IPS-15b (cell line): ENCODE measurements at regions not wholly inside any gene's neighbourhood (a gene's known extent, or its start where the extent isn't known, plus 50 kb on each side); places are given as distances from the start of the nearest gene placed in this dataset.
A peak's percentile ranks its signal among the peaks of the same experiment; 100 is the strongest.

Source experiments
- H3K27me3 ChIP-seq: one replicate; pipeline ENCODE4 v1.6.1; 2013; ENCODE audit warnings: low read length; ENCODE audit not compliant: control insufficient read depth, insufficient read depth
- H3K36me3 ChIP-seq: one replicate; pipeline ENCODE4 v1.6.1; 2013; ENCODE audit warnings: low read length; ENCODE audit not compliant: control insufficient read depth, insufficient read depth
- H3K4me1 ChIP-seq: one replicate; pipeline ENCODE4 v1.6.1; 2013; ENCODE audit warnings: mild to moderate bottlenecking, low read length; ENCODE audit not compliant: control insufficient read depth, insufficient read depth
- H3K4me3 ChIP-seq: one replicate; pipeline ENCODE4 v1.5.1; 2013; ENCODE audit warnings: low read depth, low read length
- H3K9ac ChIP-seq: one replicate; pipeline ENCODE4 v1.6.1; 2013; ENCODE audit warnings: low read depth, mild to moderate bottlenecking, low read length
- H3K9me3 ChIP-seq: one replicate; pipeline ENCODE4 v1.6.1; 2013; ENCODE audit warnings: mild to moderate bottlenecking, low read length; ENCODE audit not compliant: control insufficient read depth, insufficient read depth

DNA sequence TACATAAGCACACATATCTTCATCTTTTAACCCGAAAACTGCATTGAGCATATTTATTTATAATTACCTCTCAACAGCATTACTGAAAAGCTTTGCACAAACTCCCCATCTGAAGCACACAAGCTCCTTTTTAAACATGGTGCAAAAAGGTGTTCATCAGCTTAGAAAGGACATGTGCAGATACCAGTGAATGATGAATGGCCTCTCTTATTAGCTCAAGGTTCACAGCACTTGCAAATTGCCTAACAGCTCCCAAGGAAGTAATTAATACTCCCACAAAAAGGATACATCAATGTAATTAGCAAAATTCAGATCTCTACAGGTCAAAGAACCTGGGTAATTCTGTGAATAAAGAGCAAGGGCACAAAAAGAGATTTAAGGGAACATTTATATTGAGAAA is 422.0 kb downstream of the HINT1 start:
- H3K27me3 ChIP-seq = no peaks in the 10 kb centered on the region
- no peaks in the 10 kb centered on the region for H3K9me3 ChIP-seq
- no peak overlapping the region for H3K9ac ChIP-seq
- H3K4me3 ChIP-seq = no peak overlapping the region
- no peaks in the 10 kb centered on the region for H3K4me1 ChIP-seq
- H3K36me3 ChIP-seq = no peaks in the 10 kb centered on the region

DNA sequence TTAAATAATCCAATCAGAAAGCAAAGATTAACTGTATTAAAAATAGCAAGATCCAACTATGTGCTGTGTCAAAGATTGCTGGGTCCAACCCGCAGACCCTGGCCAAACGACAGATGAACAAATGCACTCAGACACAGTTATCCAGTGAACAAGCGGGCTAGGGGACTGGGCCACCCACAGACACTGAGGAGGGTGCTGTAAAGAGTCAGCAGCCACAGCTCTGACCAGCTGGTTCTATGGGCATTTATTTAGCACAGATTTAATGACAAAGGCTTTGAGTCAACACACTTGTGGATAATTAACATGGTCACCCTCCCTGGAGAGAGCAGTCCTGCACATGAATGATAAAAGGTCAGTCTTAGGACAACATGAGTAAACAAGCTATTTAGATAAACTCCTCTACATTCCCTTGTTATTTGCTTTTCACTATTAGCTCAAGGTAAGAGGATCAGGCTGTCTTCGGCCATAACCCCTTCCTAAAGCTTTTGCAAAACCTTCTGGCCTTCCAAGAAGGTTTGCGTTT is 424.9 kb downstream of the HINT1 start:
- Histone ChIP-seq H3K9ac (no peak overlapping the region), H3K36me3 (no peaks in the 10 kb centered on the region), H3K9me3 (no peaks in the 10 kb centered on the region), H3K4me3 (no peak overlapping the region), H3K27me3 (no peaks in the 10 kb centered on the region), H3K4me1 (no peaks in the 10 kb centered on the region)

DNA sequence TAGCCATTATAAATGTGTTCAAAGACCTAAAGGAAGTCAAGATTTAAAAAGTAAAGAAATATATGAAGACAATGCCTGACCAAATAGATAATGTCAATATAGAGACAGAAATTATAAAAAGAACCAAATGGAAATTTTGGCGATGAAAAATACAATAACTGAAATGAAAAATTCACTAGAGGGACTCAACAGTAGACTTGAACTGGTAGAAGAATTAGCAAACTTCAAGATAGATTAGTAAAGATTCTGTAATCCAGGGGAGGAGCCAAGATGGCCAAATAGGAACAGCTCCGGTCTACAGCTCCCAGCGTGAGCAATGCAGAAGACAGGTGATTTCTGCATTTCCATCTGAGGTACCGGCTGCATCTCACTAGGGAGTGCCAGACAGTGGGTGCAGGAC is 433.2 kb downstream of the HINT1 start:
- Histone ChIP-seq H3K4me1 (peaks cover 4% of the 10 kb centered on the region), H3K36me3 (no peaks in the 10 kb centered on the region), H3K27me3 (no peaks in the 10 kb centered on the region), H3K9me3 (no peaks in the 10 kb centered on the region), H3K9ac (no peak overlapping the region), H3K4me3 (peak overlapping the region; percentile 48)

DNA sequence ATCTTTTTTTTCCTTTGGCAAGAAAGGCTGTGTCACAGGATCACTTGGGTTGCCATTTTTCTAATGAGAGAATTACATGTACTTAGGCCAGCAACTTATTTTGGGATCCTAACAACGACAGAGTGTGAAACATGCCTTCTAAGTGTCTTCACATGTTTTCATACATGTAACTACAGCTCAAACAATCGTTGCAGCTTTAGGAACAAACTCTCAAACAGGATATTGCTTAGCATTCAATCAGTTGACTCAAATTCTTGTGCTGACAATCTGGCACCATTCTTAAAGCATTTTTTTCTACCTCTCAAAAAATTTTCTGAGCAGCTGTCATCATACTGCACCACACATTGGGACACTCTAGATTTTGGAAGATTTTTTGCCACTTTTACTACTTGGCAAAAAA is 435.5 kb downstream of the HINT1 start:
- H3K9ac ChIP-seq = no peak overlapping the region
- no peaks in the 10 kb centered on the region for H3K9me3 ChIP-seq
- H3K36me3 ChIP-seq = no peaks in the 10 kb centered on the region
- H3K27me3 ChIP-seq = no peaks in the 10 kb centered on the region
- peaks cover 4% of the 10 kb centered on the region for H3K4me1 ChIP-seq
- H3K4me3 ChIP-seq = no peak overlapping the region

DNA sequence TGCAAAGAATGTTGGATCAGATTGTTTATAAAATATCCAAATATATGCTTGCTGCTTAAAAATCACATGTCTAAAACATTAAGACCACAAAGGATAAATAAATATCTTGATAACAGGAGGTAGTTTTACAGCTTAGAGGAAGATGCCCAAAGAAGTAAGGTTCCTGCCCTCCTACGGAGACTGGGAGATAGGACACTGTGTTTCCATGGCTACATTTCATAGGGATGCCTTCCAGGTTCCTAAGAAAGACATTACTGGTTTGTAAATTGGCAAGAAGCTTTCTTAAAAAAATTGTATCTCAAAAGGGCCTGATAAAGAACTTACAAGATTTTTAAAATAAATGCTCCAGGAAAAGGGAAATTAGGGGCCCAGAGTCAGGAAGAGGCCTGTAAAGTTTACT is 437.2 kb downstream of the HINT1 start:
- no peak overlapping the region for H3K9ac ChIP-seq
- H3K36me3 ChIP-seq = no peaks in the 10 kb centered on the region
- H3K27me3 ChIP-seq = no peaks in the 10 kb centered on the region

DNA sequence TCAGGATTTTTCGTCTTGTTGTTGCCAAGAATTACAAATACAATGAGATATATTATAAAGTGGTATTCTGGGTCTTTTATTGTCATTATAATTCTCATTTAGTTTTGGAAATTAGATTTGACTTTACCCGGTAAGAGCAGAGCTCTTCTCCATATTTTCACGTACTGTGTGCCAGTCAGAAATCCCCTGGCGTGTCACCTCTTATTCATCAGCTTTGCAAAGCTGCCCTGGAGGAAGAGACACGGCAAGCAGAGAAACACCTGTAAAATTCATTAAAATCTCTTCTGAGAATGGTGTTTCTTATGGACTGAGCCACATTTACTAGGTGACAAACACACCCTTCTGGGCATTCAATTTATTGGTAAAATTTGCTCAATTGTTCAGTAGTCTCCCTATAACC is 440.4 kb downstream of the HINT1 start:
- H3K9me3 ChIP-seq = no peaks in the 10 kb centered on the region
- no peaks in the 10 kb centered on the region for H3K4me1 ChIP-seq

More for the DNA sequence above, 437.2 kb downstream of the HINT1 start:
- H3K9me3 ChIP-seq = no peaks in the 10 kb centered on the region
- peaks cover 4% of the 10 kb centered on the region for H3K4me1 ChIP-seq
- no peak overlapping the region for H3K4me3 ChIP-seq

DNA sequence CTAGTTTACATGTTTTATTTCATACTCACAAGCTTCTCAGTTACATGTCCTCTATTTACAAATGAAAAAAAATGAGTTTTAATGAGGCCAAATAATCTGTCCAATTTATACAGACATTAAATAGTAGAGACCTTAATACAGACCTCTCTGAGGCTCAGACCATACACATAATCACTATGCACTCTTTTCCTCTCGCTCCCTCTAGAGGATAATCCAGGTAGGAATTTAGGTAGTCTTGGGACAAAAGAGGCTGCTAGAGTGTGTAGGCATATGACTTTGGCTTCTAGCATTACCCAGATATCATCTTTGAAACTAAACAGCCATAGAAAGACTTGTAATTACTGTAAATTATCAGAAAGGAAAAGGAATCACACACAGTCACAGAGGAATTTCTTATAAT is 444.7 kb downstream of the HINT1 start:
- H3K9me3 ChIP-seq = no peaks in the 10 kb centered on the region
- no peaks in the 10 kb centered on the region for H3K36me3 ChIP-seq
- no peaks in the 10 kb centered on the region for H3K27me3 ChIP-seq
- H3K9ac ChIP-seq = no peak overlapping the region
- H3K4me3 ChIP-seq = no peak overlapping the region
- no peaks in the 10 kb centered on the region for H3K4me1 ChIP-seq

More for the DNA sequence above, 440.4 kb downstream of the HINT1 start:
- Histone ChIP-seq H3K9ac (no peak overlapping the region), H3K27me3 (no peaks in the 10 kb centered on the region), H3K36me3 (no peaks in the 10 kb centered on the region), H3K4me3 (no peak overlapping the region)

DNA sequence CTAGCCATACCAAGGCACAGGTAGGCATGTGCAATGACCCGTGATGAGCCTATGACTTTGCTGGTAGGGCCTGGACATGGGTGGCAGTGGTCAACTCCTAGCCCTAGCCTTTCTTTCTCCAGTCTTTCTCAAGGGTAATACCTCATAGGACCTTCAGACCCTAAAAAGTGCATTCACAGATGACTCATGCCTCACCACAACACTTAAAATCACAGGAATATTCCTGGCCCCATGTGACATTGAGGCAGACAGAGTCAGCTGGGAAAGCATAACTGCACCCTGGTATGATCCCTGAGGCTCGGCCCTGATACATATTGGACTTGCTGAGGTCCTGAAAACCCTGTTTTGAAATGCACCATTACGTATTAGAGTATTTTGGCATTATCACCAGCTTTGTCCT is 449.5 kb downstream of the HINT1 start:
- no peak overlapping the region for H3K9ac ChIP-seq
- H3K4me3 ChIP-seq = no peak overlapping the region
- H3K27me3 ChIP-seq = no peaks in the 10 kb centered on the region
- H3K9me3 ChIP-seq = no peaks in the 10 kb centered on the region
- H3K36me3 ChIP-seq = no peaks in the 10 kb centered on the region
- no peaks in the 10 kb centered on the region for H3K4me1 ChIP-seq

DNA sequence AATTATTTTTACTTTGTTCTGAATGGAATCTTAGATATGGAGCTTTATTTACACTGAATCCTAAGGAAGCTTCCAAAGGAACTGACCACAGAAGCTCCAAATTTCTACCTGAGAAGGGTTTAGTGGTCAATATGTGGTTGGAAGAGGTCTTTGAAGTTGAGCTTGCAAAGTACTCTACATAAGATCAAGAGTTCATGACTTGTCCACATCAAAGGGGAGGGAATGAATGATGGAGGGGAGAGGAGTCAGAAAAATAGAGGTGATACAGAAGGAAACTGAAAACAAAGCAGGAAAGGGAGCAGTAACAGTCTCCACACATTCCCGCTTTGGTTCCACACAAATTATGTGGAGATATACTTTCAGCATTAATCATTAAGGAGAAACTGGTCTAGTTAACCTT is 450.9 kb downstream of the HINT1 start:
- Histone ChIP-seq H3K9ac (no peak overlapping the region), H3K27me3 (no peaks in the 10 kb centered on the region), H3K36me3 (no peaks in the 10 kb centered on the region), H3K4me3 (no peak overlapping the region), H3K9me3 (no peaks in the 10 kb centered on the region), H3K4me1 (no peaks in the 10 kb centered on the region)

DNA sequence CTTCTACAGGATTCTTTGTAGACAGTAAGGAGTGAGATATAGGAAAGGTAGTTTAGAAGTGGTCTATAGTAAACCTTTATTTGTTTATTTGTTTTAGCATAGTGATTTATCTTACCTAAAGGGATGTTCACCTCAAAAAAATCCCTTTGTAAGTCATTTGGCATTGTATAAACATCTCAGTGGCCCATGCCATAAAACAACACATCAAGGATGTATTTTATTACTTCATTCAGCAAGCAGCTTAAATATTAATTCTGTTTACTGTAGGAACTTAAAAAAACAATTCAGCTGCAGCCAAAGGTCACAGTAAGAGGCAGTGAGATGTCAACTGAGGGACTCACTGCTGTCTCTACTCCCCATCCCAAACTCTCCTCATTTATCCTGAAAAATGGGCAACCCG is 452.7 kb downstream of the HINT1 start:
- no peak overlapping the region for H3K4me3 ChIP-seq
- no peak overlapping the region for H3K9ac ChIP-seq
- no peaks in the 10 kb centered on the region for H3K36me3 ChIP-seq
- no peaks in the 10 kb centered on the region for H3K4me1 ChIP-seq
- no peaks in the 10 kb centered on the region for H3K27me3 ChIP-seq
- no peaks in the 10 kb centered on the region for H3K9me3 ChIP-seq

DNA sequence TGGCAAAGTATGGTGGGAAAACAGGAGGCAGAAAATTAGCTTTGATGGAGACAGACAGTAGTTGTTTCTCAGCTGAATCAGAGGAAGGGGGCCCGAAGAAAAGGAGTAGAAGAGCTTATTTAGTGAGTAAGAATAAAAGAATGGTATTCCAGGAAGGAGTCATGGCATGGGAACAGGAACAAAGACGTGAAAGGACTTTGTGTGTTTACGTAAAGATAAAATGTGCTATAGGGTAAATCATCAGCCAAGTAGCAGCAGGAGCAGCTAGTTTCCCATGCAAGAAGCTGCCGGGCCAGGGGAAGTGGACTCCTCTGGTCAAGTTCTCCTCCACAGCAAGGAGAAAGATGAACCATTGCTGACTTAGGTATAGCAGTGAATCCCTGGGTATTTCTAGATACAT is 454.5 kb downstream of the HINT1 start:
- Histone ChIP-seq H3K36me3 (no peaks in the 10 kb centered on the region), H3K9ac (no peak overlapping the region), H3K27me3 (no peaks in the 10 kb centered on the region), H3K9me3 (no peaks in the 10 kb centered on the region), H3K4me1 (no peaks in the 10 kb centered on the region), H3K4me3 (no peak overlapping the region)

DNA sequence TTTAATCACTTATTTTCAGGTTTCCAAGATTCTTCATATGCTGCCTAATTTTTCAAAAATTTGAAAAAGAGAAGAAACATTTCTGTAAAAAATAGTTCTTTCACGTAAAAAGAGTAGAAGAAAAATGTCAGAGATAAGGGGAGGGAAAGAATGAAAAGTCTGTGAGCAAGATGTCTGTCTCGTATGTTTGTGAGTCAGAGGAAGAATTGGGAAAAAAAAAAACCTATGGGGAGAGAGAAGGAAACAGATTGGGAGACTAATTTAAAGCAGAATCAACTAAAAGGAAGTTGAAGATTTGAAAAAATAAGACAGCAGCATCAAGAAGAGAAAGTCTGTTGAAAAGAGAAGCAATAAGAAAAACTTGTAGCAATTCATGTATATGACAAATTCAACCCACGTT is 456.3 kb downstream of the HINT1 start:
- H3K36me3 ChIP-seq = no peaks in the 10 kb centered on the region

DNA sequence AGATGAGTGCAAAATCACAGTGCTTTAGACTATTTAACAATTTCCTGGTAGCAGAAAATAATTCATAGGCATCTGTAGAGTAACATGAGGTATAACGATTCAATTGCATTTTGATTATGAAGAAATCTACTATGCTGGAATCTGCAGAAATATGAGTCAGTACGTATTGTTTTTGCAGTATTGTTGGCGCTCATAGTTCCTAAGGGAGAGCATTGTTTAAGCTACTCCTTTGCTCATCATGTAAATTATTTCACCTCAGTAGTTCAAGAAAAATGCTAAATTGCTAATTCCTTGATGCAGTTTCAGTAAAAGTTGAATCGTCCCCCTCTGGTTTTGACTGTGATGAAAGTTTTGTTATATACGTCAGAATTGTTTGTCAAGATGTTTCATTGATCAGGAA is 458.4 kb downstream of the HINT1 start:
- Histone ChIP-seq H3K36me3 (no peaks in the 10 kb centered on the region), H3K4me1 (no peaks in the 10 kb centered on the region), H3K9me3 (no peaks in the 10 kb centered on the region), H3K4me3 (no peak overlapping the region), H3K27me3 (no peaks in the 10 kb centered on the region), H3K9ac (no peak overlapping the region)

More for the DNA sequence above, 456.3 kb downstream of the HINT1 start:
- no peak overlapping the region for H3K9ac ChIP-seq
- H3K27me3 ChIP-seq = no peaks in the 10 kb centered on the region
- H3K9me3 ChIP-seq = no peaks in the 10 kb centered on the region
- H3K4me3 ChIP-seq = no peak overlapping the region
- H3K4me1 ChIP-seq = no peaks in the 10 kb centered on the region
